ENCODE measurements at regions not wholly inside any gene's neighbourhood (a gene's known extent, or its start where the extent isn't known, plus 50 kb on each side); places are given as distances from the start of the nearest gene placed in this dataset.

GRCh38 chr4:3818371-3818770 lies 52.2 kb downstream of the ADRA2C start:
- in situ Hi-C loops (cut with MboI; ENCODE audit: low sequenced_read_pairs, unreplicated experiment), result no loop called here
- no peak for DNase-seq (ENCODE audit: low spot score)
- TF ChIP-seq CTCF (IDR thresholded peaks at IDR 0.05; ENCODE audit: borderline replicate concordance, control extremely low read depth, extremely low read depth, insufficient read depth, missing control alignments), result no peak

GRCh38 chr4:3819210-3819919 lies 53.2 kb downstream of the ADRA2C start:
- in situ Hi-C loops (cut with MboI; ENCODE audit: low sequenced_read_pairs, unreplicated experiment), result no loop called here
- no peak for TF ChIP-seq CTCF (IDR thresholded peaks at IDR 0.05; ENCODE audit: borderline replicate concordance, control extremely low read depth, extremely low read depth, insufficient read depth, missing control alignments)
- DNase-seq (ENCODE audit: low spot score), result no peak

GRCh38 chr4:3820016-3820805 lies 54.0 kb downstream of the ADRA2C start:
- in situ Hi-C loops (cut with MboI; ENCODE audit: low sequenced_read_pairs, unreplicated experiment), result no loop called here
- no peak for DNase-seq (ENCODE audit: low spot score)

GRCh38 chr4:3820806-3821579 lies 54.8 kb downstream of the ADRA2C start:
- in situ Hi-C loops (cut with MboI; ENCODE audit: low sequenced_read_pairs, unreplicated experiment), result no loop called here
- no peak for DNase-seq (ENCODE audit: low spot score)
- no peak for TF ChIP-seq CTCF (IDR thresholded peaks at IDR 0.05; ENCODE audit: borderline replicate concordance, control extremely low read depth, extremely low read depth, insufficient read depth, missing control alignments)

More at GRCh38 chr4:3820016-3820805, 54.0 kb downstream of the ADRA2C start:
- no peak for TF ChIP-seq CTCF (IDR thresholded peaks at IDR 0.05; ENCODE audit: borderline replicate concordance, control extremely low read depth, extremely low read depth, insufficient read depth, missing control alignments)

- no peak for DNase-seq (ENCODE audit: low spot score)
- TF ChIP-seq CTCF (IDR thresholded peaks at IDR 0.05; ENCODE audit: borderline replicate concordance, control extremely low read depth, extremely low read depth, insufficient read depth, missing control alignments), result no peak
These were observed 55.5 kb downstream of the ADRA2C start for GRCh38 chr4:3821580-3822229.

More at GRCh38 chr4:3821580-3822229, 55.5 kb downstream of the ADRA2C start:
- in situ Hi-C loops (cut with MboI; ENCODE audit: low sequenced_read_pairs, unreplicated experiment), result no loop called here
